Gastrocnemius medialis (tissue), 4 donors: ENCODE measurements at regions not wholly inside any gene's neighbourhood (a gene's known extent, or its start where the extent isn't known, plus 50 kb on each side); places are given as distances from the start of the nearest gene placed in this dataset.

ENCODE experiments used
- ATAC-seq, 2 donors: fragments of 150-250 bp; one replicate each; pipeline ENCODE4 v1.9.1; 2016
- DNase-seq, 2 donors: peaks; one replicate each; pipeline ENCODE4 v3.0.0-alpha.2; 2019
- H3K27ac ChIP-seq, 4 donors: fragments of 200-600 bp; sonication (generic); 1 replicate in 1 of 4; 2 replicates in 3 of 4; pipeline ENCODE4 v1.5.1; 2016 to 2018; ENCODE audit warnings: mild to moderate bottlenecking in 2 of 4, moderate library complexity in 1 of 4
- H3K27me3 ChIP-seq, 3 donors: fragments of 200-600 bp; sonication (generic) in 2 of 3; 1 replicate in 1 of 3; 2 replicates in 2 of 3; pipeline versions ENCODE4 v1.5.1 to v1.6.0; 2016 to 2019; ENCODE audit warnings: mild to moderate bottlenecking in 1 of 3, moderate library complexity in 1 of 3
- H3K36me3 ChIP-seq, 2 donors: fragments of 200-600 bp; sonication (generic) in 1 of 2; one replicate each; pipeline ENCODE4 v1.5.1; 2017 to 2018
- H3K4me1 ChIP-seq, 2 donors: fragments of 200-600 bp; sonication (generic) in 1 of 2; one replicate each; pipeline ENCODE4 v1.5.1; 2016 to 2017; ENCODE audit warnings: mild to moderate bottlenecking in 2 of 2
- H3K4me3 ChIP-seq, 4 donors: fragments of 200-600 bp; sonication (generic) in 3 of 4; 1 replicate in 1 of 4; 2 replicates in 3 of 4; pipeline ENCODE4 v1.5.1; 2016 to 2019; ENCODE audit warnings: mild to moderate bottlenecking in 2 of 4
- H3K9me3 ChIP-seq, 3 donors: fragments of 200-600 bp; sonication (generic) in 2 of 3; 1 replicate in 1 of 3; 2 replicates in 2 of 3; pipeline ENCODE4 v1.5.1; 2016 to 2019
- CTCF ChIP-seq, 5 experiments: fragments of 450-650 bp in 3 of 5; fragments of 200-600 bp in 2 of 5; sonication (generic) in 2 of 5; IDR thresholded peaks in 4 of 5; conservative IDR thresholded peaks in 1 of 5; 1 replicate in 4 of 5; 2 replicates in 1 of 5; pipeline ENCODE4 v1.5.1; 2016 to 2019; ENCODE audit warnings: antibody characterized with exemption in 5 of 5, mild to moderate bottlenecking in 3 of 5, moderate library complexity in 3 of 5
- POLR2A ChIP-seq, 2 donors: fragments of 450-650 bp; IDR thresholded peaks; one replicate each; pipeline ENCODE4 v1.6.1; 2017; ENCODE audit warnings: antibody characterized with exemption in 2 of 2, mild to moderate bottlenecking in 2 of 2, moderate library complexity in 2 of 2
- in situ Hi-C, 4 donors: fragments of 200-750 bp; cut with MboI; loops; one replicate each; pipeline versions ENCODE4 v1.15.0 to v1.8.0; 2017; ENCODE audit warnings: low sequenced_read_pairs in 4 of 4
- intact Hi-C: fragments of 100-400 bp; cut with DNase I; formaldehyde crosslinking; loops from one replicate; pipeline ENCODE4 v1.15.1; 2023; ENCODE audit warnings: low total_unique reads

GRCh38 chr11:112532506-112532905 is 271.8 kb upstream of the PLET1 start:
- Histone ChIP-seq H3K4me3 (no peak overlapping the region), H3K4me1 (no peaks in the 10 kb centered on the region), H3K36me3 (no peaks in the 10 kb centered on the region), H3K27ac (no peak overlapping the region), H3K27me3 (no peaks in the 10 kb centered on the region), H3K9me3 (no peaks in the 10 kb centered on the region)
- ATAC-seq (no peak), DNase-seq (no peak)
- intact Hi-C loops (no loop called here), in situ Hi-C loops (no loop called here)
- TF ChIP-seq CTCF (IDR thresholded peaks at IDR 0.05 in 4 of 5, conservative IDR thresholded peaks at IDR 0.05 in 1 of 5) (no peak), POLR2A (IDR thresholded peaks at IDR 0.05) (no peak)

DNA sequence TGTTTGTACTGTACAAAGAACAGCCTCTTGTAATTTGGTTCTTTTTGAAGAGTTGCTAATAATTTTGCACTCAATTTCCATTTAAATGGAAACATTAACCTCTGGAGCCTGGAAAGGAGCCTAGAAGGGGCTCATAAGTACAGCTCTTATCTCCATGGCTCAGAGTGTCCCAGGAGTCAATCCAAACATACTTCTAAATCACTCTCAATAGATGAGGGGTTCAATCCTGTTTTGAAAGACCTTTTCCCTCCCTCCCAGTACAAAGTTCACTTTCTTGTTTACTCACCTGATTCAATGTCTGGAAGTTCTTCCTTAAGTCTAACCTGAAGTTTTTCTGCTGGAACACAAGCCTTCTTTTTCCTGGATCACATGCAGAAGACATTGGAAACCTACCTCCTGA is 273.0 kb upstream of the PLET1 start:
- H3K27ac ChIP-seq: no peak overlapping the region
- in situ Hi-C loops: no loop called here
- H3K27me3 ChIP-seq: no peaks in the 10 kb centered on the region
- DNase-seq (no peak), ATAC-seq (no peak)
- no peak overlapping the region for H3K4me3 ChIP-seq
- H3K36me3 ChIP-seq: no peaks in the 10 kb centered on the region
- peaks cover 0 to under 1% of the 10 kb centered on the region in 2 donors for H3K4me1 ChIP-seq
- intact Hi-C loops: no loop called here
- no peaks in the 10 kb centered on the region for H3K9me3 ChIP-seq
- no peak for TF ChIP-seq CTCF (IDR thresholded peaks at IDR 0.05 in 4 of 5, conservative IDR thresholded peaks at IDR 0.05 in 1 of 5)
- no peak for TF ChIP-seq POLR2A (IDR thresholded peaks at IDR 0.05)

- in situ Hi-C loops (no loop called here), intact Hi-C loops (no loop called here)
- TF ChIP-seq POLR2A (IDR thresholded peaks at IDR 0.05): no peak
- TF ChIP-seq CTCF (IDR thresholded peaks at IDR 0.05 in 4 of 5, conservative IDR thresholded peaks at IDR 0.05 in 1 of 5): no peak
- Histone ChIP-seq H3K4me1 (peaks cover 0 to 6% of the 10 kb centered on the region in 2 donors), H3K36me3 (no peaks in the 10 kb centered on the region), H3K4me3 (no peak overlapping the region), H3K9me3 (no peaks in the 10 kb centered on the region), H3K27ac (no peak overlapping the region), H3K27me3 (no peaks in the 10 kb centered on the region)
- DNase-seq (no peak), ATAC-seq (no peak)
Measured at GRCh38 chr11:112534208-112534607, 273.5 kb upstream of the PLET1 start.

- DNase-seq (no peak), ATAC-seq (no peak)
- Histone ChIP-seq H3K27me3 (no peaks in the 10 kb centered on the region), H3K4me1 (peaks cover 0 to 12% of the 10 kb centered on the region in 2 donors), H3K4me3 (no peak overlapping the region), H3K9me3 (no peaks in the 10 kb centered on the region), H3K27ac (no peak overlapping the region), H3K36me3 (no peaks in the 10 kb centered on the region)
- in situ Hi-C loops (no loop called here), intact Hi-C loops (no loop called here)
- TF ChIP-seq CTCF (IDR thresholded peaks at IDR 0.05 in 4 of 5, conservative IDR thresholded peaks at IDR 0.05 in 1 of 5): no peak
- TF ChIP-seq POLR2A (IDR thresholded peaks at IDR 0.05): no peak
Measured at GRCh38 chr11:112537026-112537425, 276.4 kb upstream of the PLET1 start.

GRCh38 chr11:112537846-112538330 is 277.2 kb upstream of the PLET1 start:
- ATAC-seq (no peak), DNase-seq (no peak)
- Histone ChIP-seq H3K27ac (no peak overlapping the region), H3K4me1 (peaks cover 0 to 12% of the 10 kb centered on the region in 2 donors), H3K27me3 (no peaks in the 10 kb centered on the region), H3K4me3 (no peak overlapping the region), H3K36me3 (no peaks in the 10 kb centered on the region), H3K9me3 (no peaks in the 10 kb centered on the region)
- intact Hi-C loops: no loop called here
- in situ Hi-C loops: no loop called here
- TF ChIP-seq POLR2A (IDR thresholded peaks at IDR 0.05): no peak
- TF ChIP-seq CTCF (IDR thresholded peaks at IDR 0.05 in 4 of 5, conservative IDR thresholded peaks at IDR 0.05 in 1 of 5): no peak
